Central memory CD4-positive, alpha-beta T cell (primary cell): ENCODE measurements at regions not wholly inside any gene's neighbourhood (a gene's known extent, or its start where the extent isn't known, plus 50 kb on each side); places are given as distances from the start of the nearest gene placed in this dataset.

Experiments
- DNase-seq: peaks from one replicate; pipeline ENCODE4 v3.0.0; 2022

GRCh38 chr9:90013778-90014177 is 409.0 kb downstream of the GADD45G start:
- DNase-seq: no peak

- DNase-seq: no peak
Measured at GRCh38 chr9:90014421-90014820, 409.6 kb downstream of the GADD45G start.

DNA sequence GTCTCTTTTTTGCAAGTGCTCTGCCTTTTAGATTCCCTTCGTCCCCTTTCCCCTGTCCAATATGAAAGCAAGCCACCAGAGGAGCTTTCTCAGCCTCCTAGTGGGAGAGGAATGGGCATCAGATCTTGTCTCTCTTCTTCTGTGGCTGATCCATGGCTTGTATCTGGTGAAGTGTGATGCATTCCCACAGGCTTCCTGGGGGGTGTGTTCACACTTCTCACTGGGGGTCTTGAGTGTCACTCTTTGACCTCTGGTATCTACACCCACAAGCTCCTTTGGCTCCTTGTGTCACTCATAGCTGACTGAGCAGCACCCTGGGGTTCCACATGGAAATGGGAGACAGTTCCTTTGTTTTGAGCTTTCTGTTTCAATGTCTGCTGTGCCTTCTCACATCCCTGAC is 411.5 kb downstream of the GADD45G start:
- no peak for DNase-seq

DNA sequence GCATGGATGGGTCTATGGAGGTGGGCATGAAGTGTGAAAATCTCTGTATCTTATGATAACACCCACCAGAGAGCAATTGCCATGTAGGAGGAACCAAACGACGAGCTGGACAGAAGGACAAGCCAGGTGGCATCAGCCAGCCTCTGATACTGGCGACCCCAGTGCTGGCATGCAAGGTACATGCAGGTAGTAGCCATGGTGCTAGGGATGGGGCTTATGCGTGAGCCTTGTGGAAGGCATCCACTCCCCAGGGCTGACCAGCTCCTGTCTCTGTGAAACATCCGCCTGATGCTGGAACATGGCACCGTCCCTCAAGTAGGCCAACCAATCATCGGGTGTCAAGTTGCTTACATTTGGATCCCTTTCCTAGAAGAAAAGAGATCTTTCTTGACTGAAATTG is 412.9 kb downstream of the GADD45G start:
- DNase-seq: no peak

GRCh38 chr9:90018688-90019087 is 413.9 kb downstream of the GADD45G start:
- no peak for DNase-seq

DNA sequence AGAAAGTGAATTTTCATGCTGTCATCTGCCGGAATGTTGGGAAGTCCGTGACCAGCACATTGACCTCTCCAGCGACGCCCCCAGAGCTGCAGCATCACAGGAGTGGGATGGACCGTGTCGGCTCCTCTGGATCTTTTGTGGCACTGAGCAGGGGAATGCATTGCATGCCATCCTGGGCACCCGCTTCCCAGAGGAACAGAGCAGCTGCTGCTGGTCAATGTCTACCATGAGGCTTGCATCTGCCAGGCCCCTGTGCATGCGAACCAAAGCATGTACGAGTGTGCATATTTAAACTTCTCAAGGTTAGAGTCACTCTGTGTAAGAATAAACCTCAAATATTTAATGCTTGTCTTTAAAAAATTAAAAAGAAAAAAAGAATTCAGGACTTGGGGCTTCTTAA is 414.8 kb downstream of the GADD45G start:
- no peak for DNase-seq

- no peak for DNase-seq
Measured at GRCh38 chr9:90020276-90020871, 415.6 kb downstream of the GADD45G start.

DNA sequence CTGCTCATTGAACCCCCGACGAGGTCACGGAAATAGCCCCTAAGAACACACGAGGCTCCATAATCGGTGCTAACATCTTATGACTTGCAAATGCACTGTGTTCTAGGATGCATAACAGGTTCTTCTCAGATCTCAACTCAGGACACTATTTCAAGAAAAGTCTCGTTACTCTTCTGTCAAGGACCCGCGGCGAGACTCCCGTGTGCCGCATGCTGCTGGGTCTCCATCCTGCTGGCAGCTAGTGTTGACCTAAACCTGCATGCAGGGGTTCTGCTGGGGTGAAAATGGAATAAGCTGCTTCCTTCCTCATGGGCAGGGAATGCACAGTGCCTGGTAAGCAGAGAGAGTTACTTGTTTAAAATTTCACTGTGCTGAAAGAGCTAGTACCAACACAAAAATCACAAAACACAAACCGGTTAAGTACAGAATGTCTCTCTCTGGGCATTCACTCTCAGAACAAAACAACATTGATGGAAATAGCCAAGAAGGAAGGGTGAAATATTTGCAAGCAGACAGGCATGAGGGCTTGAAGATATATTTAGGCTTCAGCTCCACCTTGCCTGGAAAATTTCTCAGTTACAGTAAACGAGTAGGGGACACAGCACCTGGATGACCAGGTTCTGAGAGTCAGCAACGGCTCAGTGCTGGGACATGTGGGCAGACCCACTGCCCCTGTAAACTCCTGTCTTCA is 416.5 kb downstream of the GADD45G start:
- no peak for DNase-seq

DNA sequence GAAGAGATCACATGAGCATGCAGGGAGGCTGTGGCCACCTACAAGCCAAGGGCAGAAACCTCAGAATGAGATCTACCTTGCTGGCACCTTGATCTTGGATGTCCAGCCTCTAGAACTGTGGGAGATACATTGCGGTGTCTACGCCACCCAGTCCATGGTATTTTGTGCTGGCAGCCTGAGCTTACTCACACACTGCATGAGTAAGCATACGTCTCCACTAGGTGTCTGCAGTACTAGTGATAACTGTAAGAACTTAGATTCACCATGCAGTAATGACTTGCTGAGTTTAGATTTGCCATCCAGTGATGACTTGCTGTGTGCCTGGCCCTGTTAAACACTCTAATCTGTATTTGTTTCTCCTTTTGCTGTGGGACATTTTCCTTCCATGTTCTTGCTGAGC is 417.7 kb downstream of the GADD45G start:
- DNase-seq: no peak

GRCh38 chr9:90023861-90024260 is 419.0 kb downstream of the GADD45G start:
- DNase-seq: no peak

GRCh38 chr9:90024409-90024808 is 419.6 kb downstream of the GADD45G start:
- DNase-seq: no peak

- no peak for DNase-seq
Measured at GRCh38 chr9:90024823-90025222, 420.0 kb downstream of the GADD45G start.

DNA sequence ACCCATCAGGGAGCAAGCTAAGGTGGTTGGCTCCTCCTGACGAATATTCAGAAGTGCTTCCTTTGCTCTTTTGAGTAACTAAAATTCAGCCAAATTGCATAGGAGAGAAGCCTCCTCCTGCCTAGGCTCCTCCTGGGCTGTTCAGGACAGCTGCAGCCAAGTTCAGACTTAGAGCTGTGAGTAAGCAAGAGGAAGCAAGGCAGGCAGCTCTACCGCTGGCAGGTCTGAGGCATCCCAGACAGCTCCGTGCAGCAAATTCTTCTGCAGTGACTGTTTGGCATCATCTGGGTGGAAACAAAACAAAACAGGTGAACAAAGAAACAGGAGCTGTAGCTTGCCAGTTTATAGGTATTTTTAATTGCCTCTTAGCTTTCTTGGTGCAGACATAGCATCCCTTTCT is 421.0 kb downstream of the GADD45G start:
- no peak for DNase-seq

- DNase-seq: no peak
Measured at GRCh38 chr9:90027296-90027790, 422.5 kb downstream of the GADD45G start.

DNA sequence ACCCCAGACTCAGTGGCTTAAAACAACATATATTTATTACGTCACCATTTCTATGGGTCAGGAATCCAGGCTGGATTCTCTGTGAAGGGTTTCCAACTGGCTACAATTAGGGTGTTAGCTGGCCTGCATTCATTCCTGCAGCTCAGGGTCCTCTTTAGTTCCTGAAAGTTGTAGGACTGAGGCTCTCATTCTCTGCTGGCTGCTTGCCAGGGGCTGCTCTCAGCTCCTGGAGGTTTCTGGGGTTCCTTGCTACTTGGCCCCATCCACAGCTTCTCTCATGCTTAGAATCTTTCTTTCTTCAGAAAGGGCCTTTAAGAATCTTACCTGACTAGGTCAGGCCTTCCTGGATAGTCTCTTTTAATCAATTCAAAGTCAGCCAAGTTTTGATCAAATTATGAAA is 424.6 kb downstream of the GADD45G start:
- no peak for DNase-seq

GRCh38 chr9:90029996-90030395 is 425.2 kb downstream of the GADD45G start:
- DNase-seq: no peak

GRCh38 chr9:90032296-90033027 is 427.6 kb downstream of the GADD45G start:
- no peak for DNase-seq

GRCh38 chr9:90033028-90033650 is 428.3 kb downstream of the GADD45G start:
- no peak for DNase-seq

- DNase-seq: no peak
Measured at GRCh38 chr9:90034071-90034470, 429.3 kb downstream of the GADD45G start.

GRCh38 chr9:90035471-90035870 is 430.7 kb downstream of the GADD45G start:
- DNase-seq: no peak

DNA sequence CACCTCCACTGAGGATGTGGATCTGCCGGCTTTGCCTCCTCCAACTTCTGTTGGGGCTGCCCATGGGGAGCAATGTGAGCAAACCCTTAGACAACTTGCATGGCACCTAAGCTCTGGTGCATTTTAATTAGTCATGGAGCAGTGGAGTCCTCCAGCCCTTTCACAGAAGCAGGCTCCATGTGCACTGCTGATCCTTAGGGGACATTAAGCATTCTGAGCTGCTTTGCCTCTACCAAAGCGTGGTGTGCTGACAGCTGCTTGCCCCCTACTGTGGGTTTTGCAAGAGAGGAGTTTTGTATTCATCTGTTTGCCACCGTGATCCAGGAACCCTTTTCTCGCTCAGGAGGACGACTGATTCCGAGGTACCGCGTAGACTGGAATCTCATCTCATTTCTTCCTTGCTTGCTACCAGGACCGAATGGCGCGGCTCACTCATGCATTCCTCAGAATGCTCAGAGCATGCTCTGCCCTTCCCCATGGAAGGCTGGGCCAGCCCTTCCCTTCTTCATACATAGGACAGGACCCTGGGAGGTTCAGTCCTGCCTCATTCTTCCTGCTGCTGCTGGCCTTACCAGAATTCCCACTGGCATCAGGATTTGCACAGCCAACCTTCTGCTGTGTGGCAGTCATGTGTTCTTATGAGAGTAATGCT is 432.5 kb downstream of the GADD45G start:
- DNase-seq: no peak

GRCh38 chr9:90038763-90039162 is 434.0 kb downstream of the GADD45G start:
- DNase-seq: no peak

DNA sequence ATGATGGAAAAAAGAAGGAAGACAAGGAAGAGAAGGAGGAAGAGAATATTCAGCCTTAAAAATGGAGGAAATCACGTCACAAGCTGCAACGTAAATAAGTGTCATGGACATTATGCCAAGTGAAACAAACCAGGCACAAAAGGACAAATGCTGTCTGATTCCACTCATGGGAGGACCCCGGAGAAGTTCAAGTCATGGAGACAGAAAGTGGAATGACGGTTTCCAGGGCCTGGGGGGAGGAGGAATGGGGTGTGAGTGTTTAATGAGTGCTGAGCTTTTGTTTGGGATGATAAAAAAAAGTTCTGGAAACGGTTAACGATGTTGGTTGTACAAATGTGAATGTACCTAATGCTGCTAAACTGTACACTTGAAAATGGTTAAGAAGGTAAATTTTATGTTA is 439.5 kb downstream of the GADD45G start:
- DNase-seq: no peak
